ENCODE measurements at regions not wholly inside any gene's neighbourhood (a gene's known extent, or its start where the extent isn't known, plus 50 kb on each side); places are given as distances from the start of the nearest gene placed in this dataset.

DNA sequence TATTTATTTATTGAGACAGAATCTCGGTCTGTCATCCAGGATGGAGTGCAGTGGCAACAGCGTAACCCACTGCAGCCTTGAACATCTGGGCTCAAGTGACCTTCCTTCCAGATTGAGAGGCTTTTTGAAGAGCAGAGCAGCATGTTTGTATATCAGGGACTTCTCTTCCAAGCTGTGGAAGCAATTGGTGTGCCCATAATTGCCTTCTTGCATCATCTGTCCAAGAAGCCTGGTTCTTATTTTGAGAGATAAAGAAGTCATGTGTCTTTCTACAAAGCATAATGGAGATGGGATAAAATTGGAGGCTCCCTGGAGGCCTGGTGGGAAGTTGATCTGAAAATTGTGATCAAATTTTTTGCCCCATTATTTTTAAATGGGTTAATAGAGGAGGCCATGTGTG is 183.8 kb upstream of the MCTP2 start:
- DNase-seq = no peak

DNA sequence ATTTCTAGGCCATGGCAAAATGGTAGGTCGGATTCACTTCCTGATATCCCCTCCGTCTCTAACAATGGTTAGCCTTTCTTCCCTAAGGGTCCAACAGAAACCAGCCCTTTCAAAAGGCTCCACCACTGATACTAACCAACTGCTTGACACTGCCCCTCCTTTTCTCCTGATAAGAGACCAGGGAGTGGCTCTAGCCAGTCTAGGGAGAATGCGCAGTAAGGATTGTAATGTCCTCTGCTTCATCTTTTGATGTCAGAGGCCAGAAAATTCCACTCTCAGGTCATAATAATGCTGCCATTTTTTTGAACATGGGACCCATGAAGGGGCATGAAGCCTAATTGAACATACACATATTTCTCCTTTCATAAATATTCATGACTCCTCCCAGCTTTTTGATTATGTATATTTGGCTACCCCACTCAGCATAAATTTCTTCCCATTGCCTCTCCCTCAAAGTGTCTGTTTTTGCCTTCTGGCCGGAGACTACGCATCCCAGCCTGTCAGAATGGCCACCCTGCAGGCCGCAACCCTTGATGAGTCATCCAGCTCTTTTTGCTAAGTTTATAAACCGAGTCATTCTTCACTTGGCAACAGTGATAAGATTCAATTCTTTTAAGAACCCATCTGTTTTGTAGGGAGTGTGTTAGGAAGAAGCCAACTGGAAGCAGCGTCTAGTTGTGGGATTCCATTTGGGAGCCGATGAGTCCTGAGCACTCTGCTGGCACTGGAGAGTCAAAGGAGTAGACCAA is 189.0 kb upstream of the MCTP2 start:
- no peak for DNase-seq

DNA sequence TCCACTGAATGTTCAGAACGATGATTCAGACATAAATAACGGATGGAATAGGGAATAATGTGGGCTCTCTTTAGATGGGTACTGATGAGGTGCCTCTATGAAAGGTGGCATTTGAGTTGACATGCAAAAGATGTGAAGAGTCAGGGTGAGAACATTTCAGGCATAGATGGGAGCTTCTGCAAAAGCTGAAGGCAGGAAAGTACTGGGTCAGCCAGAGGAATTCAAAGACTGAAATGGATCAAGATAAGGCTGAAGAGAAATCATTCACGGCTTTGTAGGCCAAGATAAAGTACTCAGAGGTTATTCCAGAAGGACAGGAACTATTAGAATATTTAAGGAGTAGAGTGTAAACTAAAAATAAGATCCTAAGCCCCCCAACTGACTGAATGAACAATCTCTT is 189.6 kb upstream of the MCTP2 start:
- DNase-seq = no peak

DNA sequence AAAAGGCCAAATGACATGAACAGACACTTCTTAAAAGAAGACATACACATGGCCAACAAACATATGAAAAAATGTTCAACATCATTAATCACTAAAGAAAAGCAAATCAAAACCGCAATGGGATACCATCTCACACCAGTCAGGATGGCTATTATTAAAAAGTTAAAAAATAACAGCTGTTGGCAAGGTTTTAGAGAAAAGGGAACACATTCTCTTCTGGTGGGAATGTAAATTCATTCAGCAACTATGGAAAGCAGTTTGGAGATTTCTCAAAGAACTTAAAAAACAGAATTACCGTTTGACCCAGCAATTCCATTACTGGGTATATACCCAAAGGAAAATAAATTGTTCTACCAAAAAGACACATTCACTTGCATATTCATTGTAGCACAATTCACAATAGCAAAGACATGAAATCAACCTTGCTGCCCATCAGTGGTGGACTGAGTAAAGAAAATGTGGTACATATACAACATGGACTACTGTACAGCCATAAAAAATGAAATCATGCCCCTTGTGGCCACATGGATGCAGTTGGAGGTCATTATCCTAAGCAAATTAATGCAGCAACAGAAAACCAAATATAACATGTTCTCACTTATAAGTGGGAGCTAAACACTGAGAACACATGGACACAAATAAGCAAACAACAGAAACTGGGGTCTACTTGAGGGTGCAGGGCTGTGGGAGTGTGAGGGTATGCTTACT is 190.7 kb upstream of the MCTP2 start:
- DNase-seq = no peak

DNA sequence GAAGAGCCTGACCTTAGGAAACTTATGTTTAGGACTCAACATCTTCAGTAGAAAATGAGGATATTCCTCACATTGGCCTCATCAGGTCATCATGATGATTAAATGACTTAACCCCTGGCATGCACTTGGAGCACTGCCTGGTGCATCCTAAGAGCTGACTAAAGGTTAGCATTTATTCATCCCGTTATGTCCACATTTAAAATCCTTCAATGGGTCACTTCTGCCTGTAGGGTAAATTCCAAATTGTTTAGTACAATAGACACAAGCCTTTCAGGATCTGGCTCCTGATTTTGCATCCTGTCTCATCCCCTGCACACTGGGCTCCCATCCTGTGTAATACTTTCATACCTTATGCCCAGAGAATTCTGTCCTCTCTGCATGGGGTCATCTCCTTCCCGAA is 195.2 kb upstream of the MCTP2 start:
- no peak for DNase-seq

DNA sequence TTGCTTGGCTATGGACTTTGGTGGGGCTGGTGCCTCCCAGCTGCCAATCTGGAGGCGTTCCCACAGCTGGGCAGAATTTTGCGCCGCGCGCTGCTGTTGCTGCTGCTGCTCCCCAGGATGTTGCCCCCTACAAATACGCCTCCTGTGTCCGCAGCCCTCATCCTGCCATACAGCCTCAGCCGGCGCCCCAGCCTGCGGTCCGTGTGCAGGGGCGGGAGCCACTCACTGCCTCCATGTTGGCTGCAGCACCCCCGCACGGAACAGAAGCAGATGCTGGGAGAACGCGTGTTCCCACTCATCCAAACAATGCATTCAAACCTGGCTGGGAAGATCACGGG is 197.7 kb upstream of the MCTP2 start:
- no peak for DNase-seq

DNA sequence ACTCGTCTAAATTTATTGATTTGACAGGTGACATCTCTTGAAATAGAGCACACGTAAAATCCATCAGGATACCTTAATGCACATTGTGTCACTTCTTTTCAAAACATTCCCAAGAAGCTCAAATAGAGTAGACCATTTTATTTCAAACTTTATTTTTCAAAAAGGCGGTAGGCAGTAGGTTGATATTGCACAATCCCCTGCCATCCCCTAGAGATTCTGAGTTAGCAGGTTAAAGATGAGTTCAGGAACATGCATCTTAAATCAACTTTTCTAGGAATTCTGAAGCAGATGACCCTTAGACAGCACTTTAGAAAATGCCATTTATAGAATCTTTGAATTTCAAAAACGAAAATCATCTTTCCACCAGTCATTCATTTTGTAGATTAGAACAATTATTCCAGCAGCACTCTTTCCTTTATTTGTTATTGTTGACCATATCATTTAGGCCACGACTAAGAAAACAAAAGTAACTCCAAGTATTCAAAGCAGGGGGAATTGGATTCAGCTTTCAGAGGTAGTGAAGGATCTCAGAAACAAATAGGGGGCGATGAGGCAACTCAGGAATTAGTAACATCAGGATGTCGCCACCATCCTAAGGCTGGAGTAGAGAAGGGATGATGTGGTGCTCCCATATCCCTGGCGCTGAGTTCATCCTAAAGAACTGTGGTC is 198.2 kb upstream of the MCTP2 start:
- DNase-seq = no peak

DNA sequence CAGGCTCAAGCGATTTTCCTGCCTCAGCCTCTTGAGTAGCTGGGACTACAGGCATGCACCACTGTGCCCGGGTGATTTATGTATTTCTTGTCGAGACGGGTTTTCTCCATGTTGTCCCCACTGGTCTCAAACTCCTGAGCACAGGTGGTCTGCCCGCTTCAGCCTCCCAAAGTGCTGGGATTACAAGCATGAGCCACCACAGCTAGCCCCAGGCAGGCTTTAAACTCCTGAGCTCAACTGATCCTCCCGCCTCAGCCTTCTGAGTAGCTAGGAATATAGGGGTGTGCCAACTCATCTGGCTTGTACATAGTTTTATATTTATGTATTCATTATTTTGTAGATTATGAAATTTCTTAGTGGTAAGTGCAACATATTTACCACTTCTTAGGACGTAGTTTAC is 198.8 kb upstream of the MCTP2 start:
- DNase-seq = no peak

DNA sequence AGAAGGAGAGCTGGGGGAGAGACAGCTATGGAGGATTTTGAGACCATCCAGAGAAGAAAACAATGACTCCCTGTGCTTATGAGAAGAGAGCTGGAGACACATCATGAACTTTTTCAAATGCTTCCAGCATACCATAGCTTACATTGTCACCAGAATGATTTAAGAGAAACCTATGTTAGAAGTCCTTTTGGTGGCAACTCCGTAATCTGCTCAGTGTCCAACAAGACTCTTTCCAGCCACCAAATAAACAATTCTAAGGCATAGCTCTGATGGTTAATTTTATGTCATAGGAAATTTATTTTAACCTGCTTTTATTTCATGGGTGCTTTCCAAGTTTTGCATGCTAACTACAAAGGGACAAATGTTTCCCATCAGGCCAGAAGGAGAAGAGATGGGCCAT is 200.3 kb upstream of the MCTP2 start:
- DNase-seq = no peak

DNA sequence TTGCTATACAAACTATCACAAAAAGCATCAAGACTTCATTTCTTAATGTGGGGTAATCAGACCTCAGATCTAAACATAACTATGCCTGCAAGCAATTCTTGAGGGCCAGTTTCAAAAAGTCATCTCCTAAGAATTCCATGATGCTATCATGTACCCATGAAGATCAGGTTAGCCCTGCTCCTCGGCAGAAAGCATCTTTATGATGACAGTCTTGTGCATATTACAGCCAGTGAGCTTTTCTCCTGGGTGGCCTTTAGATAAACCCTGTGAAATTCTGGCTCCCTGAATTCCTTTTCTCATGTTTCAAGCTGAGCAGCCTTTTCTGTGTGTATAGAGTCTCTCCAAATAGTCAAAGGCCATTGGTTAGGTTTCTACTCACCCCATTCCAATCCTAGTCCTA is 201.9 kb upstream of the MCTP2 start:
- no peak for DNase-seq

DNA sequence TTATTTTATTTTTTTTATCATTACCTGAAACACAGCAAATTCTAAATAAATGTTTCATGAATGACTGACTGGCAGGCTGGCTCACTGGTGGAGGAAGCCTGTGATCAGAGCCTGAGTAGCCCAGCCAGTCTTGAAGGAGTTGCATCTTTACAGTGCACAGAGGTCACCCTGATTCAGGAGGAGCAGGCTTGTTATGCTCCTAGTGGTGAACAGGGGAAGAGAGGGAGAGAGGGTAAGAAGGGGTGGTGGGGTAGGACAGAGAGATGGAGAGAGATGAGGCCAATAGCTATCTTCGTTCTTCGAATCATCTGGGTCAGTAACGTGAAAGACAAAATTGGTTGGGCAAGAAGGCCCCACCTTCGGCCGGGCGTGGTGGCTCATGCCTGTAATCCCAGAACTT is 202.6 kb upstream of the MCTP2 start:
- no peak for DNase-seq

DNA sequence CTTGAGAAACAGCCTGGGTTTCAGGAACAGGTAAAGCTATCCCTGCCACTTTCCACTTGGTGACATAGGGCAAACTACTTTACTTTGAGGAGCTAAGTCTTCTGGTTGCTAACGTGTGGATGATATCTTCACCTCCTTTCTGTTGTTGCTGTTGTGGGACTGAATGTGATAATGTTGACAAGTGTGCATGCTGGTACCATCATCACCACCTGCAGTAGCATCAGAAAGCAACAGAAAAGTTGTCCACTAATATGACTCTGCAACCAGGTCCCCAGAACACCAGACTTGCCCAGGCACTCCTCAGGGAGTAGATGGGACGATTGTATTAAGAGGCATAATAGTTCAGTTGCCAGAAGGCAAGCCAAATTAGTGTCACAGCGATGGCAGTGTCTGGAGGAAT is 203.2 kb upstream of the MCTP2 start:
- DNase-seq = no peak

DNA sequence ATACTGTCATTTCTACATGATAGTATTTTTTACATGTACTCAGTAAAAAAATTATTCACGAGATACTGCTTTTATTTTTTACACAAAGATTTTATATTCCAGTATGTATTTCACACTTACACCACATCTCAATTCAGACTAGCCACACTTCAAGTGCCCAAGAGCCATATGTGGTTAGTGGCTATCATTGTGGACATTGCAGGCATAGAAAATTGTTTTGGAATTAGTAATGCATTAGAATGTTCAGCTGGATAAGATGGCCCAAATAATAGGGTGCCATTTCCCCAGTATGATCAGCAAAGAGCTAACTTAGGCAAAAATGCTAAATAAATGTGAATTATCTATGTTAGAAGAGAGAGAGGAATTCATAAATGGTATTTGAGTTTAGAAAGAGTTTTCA is 203.8 kb upstream of the MCTP2 start:
- no peak for DNase-seq

DNA sequence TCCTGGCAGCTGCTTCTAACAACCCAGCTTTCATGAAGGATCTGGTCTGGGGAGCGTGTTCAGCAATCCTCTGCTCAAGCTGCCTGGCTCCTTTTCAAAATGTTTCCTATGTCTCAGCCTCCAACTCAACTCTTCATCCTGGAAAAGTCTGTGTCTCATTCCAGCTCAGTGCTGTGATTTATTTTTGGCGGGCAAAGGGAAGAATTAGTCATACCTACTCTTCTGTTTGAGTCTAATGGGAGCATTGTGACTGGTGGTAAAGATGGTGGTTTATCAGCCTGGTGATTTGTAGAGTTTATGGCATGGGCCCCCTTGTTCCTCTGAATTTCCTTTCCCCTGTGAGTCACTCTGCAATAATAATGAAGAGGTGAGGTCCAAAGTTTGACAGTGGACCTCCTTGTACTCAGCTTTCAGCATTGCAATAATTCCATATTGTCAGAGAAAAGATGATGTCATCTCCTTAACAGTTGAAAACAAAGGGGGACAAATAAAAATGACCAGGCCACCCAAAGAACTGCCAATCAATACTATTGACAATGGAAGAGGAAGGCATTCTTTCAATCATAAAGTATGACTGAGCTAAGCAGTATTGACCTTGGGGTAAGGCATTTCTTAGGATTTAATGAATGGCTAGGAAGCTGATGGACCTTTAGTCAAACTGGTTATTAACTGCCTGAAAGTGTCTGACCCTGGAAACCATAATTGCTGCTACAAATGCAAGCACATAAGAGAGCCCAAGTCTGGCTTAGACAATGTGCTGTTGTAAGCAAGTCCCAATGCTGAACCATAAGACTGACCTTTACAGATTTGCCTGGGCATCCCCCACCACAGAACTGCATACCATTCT is 204.7 kb upstream of the MCTP2 start:
- DNase-seq = no peak

DNA sequence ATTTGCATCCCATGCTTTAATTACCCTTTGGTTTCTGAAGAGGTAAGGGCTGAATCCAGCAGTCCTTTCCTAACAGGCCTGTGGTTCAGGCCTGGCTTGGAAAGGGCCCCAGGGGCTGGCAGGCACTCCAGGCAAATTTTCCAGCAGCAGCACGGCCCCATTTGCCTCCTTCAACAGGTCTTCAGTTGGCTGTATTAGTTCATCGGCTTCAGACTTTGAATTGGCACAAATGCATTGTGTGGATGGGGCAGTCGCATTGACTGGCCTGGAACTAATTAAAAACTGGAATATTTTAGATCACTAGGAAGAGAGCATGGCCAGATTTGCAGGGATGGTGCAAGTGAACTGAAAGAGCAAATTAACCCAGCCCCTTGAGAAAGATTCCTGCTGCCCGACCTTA is 207.8 kb upstream of the MCTP2 start:
- DNase-seq = no peak

DNA sequence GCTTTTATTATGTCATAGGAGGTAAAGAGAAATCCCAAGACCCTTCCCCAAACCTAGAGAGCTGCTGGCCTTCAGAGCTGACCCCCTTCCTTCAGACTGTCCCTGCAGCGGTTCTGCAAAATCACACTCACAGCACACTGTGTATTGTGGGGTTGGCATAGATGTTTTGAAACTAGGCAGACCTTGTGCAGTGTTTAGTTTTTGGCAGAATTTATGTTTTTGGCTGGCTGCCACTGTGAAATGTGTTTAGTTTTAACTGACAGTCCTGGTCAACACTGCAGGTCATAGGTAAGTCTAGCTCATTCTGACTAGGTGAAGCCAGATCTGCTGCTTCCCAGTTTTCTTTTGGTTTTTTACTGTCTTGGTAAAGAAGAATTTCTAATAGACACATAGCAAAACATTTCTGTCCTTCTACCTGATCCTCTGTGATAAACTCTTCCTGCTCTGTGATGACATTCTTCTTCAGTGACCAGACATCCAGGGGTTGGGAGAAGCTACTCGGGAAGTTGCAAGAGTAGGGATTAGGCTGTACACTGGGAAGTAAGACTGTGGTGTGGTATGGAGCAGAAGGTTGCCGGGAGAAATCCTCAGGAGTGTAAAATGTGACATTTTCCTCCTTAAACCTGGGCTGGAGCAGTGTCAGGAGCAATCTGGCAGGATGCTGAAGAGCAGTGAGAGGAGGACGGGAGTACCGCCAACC is 209.6 kb upstream of the MCTP2 start:
- DNase-seq = no peak

DNA sequence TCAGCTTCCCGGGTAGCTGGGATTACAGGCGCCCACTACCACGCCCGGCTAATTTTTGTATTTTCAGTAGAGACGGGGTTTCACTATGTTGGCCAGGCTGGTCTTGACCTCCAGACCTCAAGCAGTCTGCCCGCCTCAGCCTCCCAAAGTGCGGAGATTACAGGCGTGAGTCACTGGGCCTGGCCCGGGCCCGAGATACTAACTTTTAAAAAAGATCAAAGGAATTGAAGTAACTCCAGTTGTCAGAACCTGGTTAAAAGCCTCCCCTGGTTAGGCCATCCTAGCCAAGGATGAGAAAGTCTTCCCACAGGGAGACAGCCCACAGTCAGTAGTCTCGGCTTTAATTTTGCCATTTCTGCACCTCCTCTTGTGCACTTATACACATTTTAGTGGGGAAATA is 212.3 kb upstream of the MCTP2 start:
- DNase-seq = no peak

DNA sequence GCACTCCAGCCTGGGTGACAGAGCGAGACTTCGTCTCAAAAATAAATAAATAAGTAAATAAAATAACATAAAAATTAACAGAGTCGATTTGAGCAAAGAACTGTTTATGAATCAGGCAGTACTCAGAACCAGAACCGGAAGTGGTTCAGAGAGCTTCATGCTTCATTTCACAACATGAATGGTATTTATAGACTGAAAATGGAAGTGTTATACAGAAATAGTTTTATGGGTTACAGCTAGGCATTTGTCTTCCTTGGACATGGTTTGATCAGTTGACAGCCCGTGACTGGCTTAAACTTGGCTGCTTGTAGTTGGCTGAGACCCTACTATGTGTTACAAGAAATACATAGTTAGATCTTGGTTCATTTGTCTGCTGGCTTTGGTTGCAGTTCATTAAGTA is 216.0 kb upstream of the MCTP2 start:
- no peak for DNase-seq

DNA sequence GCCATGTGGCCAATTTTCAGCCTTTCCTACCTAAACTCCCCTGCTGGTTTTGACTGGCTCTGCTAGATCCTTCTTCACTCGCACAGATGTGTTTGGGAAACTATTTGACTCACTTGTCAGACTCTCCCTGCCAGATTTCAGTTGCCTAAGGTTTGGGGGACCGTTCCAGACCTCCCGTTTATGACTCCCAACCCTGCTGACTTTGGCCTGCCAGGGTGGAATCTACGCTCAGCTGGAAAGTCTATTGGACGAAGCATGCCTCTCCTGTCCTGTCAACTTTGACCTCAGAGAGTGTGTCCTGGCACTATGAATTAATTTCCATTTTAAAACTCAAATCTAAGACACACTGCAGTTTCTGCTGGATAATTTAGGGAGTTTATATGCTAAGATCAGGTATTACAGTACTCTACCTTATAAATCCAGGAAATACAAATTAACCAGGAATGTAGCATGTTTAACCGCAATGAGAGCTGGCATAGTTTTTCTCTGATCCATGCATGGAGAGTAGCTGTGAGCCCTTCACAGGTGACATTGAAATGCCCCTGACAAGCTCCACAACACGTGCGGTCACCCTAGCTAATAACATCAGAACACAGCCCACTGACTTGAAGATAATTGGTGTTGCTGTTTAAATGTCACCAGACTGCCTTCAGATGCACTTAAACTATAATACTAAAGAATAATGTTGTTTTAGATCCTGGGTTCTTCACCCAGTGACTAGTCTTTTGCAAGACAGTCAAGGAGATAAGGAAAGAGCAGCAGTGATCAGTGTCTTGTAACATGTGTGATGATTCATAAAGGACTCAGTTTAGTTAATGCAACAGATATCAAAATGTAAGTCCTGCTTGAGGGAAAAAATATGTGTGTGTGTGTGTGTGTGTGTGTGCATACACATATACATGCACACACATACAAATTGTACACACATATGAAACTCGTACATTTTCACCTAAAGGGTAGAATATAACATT is 223.0 kb upstream of the MCTP2 start:
- DNase-seq = no peak

DNA sequence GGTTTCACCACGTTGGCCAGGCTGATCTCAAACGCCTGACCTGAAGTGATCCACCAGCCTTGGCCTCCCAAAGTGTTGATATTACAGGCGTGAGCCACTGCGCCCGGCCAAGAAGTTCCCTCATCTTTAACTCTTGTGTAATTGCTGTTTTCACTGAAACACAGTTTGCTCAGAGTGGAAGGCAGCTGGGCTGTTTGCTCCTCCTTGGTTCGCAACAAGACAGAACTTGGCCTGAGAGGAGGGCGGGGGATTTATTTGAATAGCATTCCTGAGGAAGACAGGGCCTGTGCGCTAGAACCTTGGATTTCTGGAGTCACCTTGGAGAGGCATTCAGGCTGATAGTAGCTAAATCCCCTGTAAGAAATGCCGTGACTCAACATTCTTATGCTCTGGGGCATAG is 226.7 kb upstream of the MCTP2 start:
- DNase-seq = no peak

DNA sequence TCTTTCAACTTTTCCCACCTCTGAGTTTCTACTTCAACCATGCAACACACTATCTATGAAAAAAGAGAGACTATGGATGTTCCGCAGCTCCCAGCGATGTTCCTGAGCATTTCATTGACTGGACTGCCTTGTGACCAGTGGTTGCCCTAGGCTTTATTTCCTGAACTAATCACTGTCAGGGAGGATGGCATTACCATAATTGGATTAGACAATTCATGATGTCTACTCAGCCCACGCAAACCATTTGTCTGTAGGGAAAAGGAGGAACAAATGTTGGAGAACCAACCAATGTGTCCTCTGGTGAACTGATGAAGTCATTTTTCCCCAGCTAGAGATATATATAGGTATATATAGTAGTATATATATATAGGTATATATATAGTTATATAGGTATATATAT is 229.3 kb upstream of the MCTP2 start:
- no peak for DNase-seq
